ENCODE measurements at regions not wholly inside any gene's neighbourhood (a gene's known extent, or its start where the extent isn't known, plus 50 kb on each side); places are given as distances from the start of the nearest gene placed in this dataset.

GRCh38 chr4:166366012-166366411 lies 493.0 kb downstream of the TLL1 start:
- DNase-seq, result no peak

DNA sequence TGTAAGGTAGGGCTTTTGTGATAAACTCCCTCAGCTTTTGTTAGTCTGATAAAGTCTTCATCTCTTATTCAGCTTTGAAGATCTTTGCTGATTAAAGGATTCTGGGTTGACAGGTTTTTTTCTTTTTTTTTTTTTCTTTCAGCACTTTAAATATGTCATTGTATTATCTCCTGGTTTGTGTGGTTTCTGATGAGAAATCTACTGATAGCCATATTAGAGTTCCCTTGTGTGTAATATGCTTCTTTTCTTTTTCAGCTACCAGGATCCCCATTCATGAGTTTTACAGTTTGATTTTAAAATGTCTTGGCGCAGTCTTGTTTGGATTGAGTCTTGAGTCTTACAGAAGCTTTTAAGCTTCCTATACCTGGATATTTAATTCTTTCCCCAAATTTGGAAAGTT lies 504.5 kb downstream of the TLL1 start:
- no peak for DNase-seq

DNA sequence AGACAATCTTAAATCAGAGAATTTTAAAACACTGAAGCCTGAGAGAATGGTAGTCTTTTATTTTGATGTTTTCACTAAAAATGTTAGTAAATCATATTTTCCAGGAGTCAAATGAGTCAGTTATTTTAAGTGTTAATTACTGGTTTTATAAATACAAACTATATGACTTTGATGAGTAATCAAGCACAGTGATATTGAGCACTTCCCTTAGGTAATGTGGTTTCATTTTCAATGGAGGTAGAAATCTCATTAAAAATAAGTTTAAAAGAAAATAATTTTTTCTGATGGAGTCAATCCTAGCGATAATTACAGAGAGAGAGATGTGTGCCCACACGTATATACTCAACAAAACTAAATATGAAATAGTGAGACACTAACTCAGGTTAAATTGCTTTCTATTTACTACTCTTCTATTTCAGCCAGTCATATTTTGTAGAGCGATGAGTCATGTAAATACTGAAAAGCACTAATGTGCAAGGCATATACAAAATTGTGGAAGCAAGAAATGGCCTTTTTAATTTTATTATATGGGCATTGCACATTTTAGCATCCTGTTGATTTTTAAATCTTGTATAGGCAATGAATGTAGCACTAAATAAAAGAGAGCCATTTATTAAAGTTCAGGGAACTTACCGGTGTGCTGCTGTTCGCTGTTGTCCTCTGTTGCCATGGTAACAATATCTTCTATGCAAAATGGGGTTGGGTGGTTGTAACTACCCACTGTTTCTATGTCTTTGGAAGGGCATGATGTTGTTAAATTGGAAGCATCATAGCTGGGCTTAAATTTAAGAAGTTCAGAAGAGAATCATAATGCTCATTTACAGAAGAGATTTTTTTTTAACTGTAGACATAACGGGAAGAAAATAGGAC lies 513.7 kb downstream of the TLL1 start:
- no peak for DNase-seq

- DNase-seq, result no peak
These were observed 518.5 kb downstream of the TLL1 start for GRCh38 chr4:166391501-166391900.

DNA sequence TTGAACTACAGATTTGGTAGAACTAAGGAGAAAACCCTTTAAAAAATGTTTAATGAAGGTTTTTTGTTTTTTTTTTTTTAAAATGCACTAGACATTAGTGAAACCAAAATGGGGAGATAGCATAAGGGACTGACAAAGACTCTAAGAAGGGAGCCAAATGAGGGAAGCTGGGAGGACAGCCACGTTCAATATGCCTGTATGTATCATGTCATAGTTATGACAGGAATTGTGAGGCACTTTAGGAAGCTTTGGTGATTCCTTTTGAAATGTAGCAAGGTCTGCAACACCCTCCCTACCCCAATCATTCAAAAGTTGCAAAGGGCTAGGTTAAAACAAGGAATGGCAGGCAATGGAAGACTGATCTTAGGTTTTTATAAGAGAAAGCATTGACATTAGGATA lies 526.0 kb downstream of the TLL1 start:
- no peak for DNase-seq

GRCh38 chr4:166400270-166400894 lies 527.3 kb downstream of the TLL1 start:
- no peak for DNase-seq

DNA sequence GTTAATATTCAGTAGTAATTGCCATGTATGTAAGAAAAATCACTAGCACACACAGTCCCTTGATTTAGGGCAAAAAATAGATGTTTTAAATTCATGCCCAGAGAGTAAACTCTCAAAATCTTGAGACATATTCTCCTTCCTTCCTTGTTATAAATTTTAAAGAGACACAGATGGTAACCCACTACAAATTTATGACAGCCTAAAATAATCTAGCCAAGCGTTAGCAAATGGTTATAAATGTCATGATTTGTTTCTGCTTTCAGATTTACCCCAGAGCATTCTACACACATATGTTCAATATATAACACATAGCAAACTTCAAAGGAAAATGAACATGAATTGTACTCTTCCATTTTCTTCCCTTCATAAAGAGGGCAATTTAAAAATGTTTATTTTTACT lies 540.3 kb downstream of the TLL1 start:
- DNase-seq, result no peak

DNA sequence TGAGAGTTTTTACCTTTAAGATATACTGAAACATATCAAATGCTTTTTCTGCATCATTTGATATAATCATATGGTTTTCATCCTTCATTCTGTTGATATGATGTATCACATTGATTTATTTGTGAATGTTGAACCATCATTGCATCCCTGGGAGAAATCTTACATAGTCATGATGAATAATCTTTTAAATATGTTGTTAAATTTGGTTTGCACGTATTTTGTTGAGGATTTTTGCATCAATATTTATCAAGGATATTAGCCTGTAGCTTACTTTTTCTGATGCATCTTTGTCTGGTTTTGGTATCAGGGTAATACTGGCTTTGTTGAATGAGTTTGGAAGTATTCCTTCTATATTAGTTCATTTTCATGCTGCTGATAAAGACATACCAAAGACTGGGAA lies 541.4 kb downstream of the TLL1 start:
- DNase-seq, result no peak

DNA sequence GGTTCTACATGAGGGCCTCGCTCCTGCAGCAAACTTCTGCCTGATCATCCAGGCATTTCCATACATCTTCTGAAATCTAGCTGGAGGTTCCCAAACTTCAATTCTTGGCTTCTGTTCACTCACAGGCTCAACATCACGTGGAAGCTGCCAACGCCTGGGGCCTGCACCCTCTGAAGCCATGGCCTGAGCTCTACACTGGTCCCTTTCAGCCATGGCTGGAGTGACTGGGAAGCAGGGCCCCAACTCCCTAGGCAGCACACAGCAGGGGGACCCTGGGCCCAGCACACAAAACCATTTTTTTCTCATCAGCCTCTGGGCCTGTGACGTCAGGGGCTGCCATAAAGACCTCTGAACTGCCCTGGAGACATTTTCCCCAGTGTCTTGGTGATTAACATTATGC lies 542.7 kb downstream of the TLL1 start:
- DNase-seq, result no peak

GRCh38 chr4:166421556-166422156 lies 548.6 kb downstream of the TLL1 start:
- no peak for DNase-seq

DNA sequence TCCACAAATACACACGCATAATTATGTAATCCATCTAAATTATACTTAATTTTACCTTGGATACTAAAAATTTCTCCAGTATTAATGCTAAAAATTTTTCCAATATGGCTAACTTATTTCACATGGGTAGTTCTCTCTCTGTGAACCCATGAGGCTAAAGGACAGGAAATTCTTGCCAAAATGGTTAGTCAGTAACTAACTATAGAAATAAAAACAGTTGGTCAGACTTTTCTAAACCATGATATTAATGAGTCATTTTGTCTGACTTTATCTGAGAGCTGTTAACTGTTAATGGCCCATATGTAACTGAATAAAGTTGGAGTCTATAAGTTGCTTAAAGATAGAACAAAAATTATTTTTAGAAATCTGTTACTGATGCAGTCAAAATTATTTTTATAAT lies 549.4 kb downstream of the TLL1 start:
- no peak for DNase-seq

GRCh38 chr4:166426300-166426863 lies 553.3 kb downstream of the TLL1 start:
- DNase-seq, result no peak

- no peak for DNase-seq
These were observed 559.1 kb downstream of the TLL1 start for GRCh38 chr4:166432125-166432524.

- DNase-seq, result no peak
These were observed 559.8 kb downstream of the TLL1 start for GRCh38 chr4:166432842-166433241.

DNA sequence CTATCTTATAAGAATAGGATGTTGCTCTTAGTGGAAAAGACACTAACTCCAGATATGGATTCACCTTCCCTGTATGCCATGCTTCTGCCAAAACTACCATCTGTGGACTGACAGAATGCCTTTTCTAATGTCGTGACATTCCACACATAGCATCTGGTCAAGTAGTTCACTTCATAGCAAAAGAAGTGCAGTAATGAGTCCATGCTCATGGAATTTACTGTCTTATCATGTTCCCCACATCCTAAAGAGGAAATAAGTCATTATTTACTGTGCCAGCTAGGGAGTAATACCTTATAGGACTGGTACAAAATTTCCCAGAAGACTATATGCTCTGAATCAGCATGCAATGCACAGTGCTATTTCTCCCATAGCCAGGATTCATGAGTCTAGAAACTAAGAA lies 562.4 kb downstream of the TLL1 start:
- no peak for DNase-seq

- DNase-seq, result no peak
These were observed 585.7 kb downstream of the TLL1 start for GRCh38 chr4:166458756-166459155.

GRCh38 chr4:166459621-166460020 lies 586.6 kb downstream of the TLL1 start:
- no peak for DNase-seq

DNA sequence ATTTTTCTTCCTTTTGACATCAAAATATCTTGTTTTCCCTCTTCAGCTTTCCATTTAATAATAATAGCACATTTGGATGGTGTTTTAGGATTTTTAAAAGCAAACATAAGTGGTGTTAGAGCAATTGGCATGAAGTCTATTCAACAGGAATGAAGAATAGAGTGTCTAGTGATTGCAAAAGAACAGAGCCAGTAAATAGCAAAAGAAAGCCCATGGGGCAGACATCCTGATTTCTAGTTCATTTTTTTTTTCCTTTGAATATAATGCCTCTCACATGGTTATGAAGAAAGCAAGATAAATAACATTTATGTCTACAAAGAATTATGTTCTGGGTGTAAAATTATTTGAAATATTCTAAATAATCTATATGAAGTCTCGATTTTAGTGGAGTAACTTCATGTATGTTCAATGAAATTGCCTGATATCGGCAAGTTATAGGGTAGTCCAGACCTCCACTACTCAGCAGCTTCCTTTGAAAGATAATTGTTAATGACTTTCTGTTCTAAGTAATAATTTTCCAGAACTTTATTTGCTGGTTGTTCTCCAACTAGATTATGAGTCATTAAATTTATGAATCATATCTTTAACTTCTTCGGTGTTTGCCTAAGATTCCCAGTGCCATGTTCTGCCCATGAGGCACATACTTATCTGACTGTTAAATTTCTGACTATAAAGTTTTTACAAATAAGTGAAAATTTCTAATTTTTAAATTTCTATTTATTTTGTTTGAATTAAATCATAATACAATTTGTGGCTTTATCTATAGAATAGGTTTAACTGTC lies 587.9 kb downstream of the TLL1 start:
- no peak for DNase-seq

- DNase-seq, result no peak
These were observed 608.0 kb downstream of the TLL1 start for GRCh38 chr4:166481055-166481454.

DNA sequence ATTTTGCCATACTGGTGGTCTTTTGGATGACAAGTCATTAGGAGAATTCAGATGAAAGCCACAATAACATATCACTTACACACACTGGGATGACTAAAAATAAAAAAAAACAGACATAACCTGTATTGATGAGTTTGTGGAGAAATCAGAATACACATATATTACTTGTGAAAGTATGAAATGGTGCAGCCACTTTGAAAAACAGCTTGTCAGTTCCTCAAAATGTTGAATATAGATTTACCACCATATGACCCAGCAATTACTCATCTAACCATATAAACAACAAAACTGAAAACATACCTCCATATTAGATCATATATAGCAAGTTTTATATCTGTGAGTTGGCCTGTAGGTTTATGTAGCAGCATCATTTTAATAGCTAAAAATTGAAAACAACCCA lies 608.7 kb downstream of the TLL1 start:
- DNase-seq, result no peak

DNA sequence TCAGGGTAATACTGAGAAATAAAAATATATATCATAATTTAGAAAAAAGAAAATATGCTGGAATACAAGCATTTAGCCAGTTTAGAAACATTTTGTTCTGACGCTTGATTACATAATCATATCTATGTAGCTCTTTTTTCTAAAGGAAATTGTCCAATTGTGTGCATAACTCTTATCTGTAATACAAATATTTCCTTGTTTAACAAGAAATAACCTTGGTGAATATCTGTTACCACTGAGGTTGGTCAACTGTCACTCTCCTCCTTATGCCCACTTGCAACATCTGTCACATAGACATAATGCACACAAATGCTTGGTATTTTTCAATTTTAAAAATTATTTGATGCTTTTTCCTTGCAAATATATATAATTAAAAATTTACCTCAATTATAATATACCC lies 609.7 kb downstream of the TLL1 start:
- no peak for DNase-seq

- DNase-seq, result no peak
These were observed 618.6 kb downstream of the TLL1 start for GRCh38 chr4:166491635-166492034.

- no peak for DNase-seq
These were observed 620.9 kb downstream of the TLL1 start for GRCh38 chr4:166493924-166494345.
